LNCAP (cell line): ENCODE measurements at regions not wholly inside any gene's neighbourhood (a gene's known extent, or its start where the extent isn't known, plus 50 kb on each side); places are given as distances from the start of the nearest gene placed in this dataset.

Experiments
- TF ChIP-seq, protein P1 (sequence below): fragments of 450-650 bp; IDR thresholded peaks from 2 replicates; pipeline ENCODE4 v1.5.1; 2017; ENCODE audit warnings: mild to moderate bottlenecking

DNA sequence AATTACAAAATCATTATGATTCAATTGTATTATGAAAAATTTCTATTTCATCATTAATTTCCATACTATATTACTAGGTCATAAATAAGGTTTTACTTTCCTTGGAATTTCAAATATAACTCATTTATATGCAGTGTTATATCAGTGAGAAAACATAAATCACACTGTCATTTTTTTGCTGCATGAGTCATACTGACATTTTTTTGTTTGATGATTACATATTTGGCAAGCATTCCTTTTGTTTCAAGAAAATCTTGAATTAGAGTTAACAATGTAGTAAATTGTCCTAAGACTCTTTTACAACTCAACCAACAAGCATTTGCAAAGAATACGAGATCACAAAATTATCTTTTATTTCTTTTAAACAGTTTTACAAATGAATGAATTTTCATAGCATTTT, 298.4 kb upstream of the SEMA6A start:
- TF ChIP-seq, protein P1, sequence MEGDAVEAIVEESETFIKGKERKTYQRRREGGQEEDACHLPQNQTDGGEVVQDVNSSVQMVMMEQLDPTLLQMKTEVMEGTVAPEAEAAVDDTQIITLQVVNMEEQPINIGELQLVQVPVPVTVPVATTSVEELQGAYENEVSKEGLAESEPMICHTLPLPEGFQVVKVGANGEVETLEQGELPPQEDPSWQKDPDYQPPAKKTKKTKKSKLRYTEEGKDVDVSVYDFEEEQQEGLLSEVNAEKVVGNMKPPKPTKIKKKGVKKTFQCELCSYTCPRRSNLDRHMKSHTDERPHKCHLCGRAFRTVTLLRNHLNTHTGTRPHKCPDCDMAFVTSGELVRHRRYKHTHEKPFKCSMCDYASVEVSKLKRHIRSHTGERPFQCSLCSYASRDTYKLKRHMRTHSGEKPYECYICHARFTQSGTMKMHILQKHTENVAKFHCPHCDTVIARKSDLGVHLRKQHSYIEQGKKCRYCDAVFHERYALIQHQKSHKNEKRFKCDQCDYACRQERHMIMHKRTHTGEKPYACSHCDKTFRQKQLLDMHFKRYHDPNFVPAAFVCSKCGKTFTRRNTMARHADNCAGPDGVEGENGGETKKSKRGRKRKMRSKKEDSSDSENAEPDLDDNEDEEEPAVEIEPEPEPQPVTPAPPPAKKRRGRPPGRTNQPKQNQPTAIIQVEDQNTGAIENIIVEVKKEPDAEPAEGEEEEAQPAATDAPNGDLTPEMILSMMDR = no peak

DNA sequence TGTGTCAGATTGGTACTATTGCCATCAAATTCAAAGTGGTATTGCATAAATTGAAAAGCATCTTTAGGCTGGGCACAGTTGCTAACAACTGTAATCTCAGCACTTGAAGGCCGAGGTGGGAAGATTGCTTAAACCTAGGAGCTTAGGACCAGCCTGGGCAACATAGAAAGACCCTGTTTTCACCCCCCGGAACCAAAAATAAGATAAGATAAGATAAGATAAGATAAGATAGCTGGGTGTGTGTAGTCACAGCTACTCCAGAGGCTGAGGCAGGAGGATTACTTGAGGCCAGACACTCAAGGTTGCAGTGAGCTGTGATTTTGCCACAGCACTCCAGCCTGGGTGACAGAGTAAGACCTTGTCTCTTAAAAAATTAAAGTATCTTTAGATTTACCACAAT, 297.9 kb upstream of the SEMA6A start:
- TF ChIP-seq, protein P1 = no peak

DNA sequence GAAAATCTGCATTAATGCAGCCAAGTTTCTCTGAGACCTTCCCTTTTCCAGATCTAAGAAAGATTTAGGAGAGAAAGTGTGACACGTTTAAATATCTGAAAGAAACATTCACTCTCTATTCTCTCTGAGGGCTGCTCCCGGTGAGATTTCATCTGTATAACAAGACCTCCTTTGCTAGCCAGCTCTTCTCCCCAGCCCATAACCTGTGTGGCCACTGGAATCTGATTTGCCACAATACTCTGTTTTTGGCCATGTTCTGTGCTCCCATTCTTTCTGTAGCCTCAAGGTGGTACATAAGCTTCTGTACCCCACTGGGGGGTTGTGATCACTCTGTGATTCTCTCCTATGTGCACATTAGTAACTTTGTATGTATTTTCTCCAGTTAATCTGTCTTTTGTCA, 291.0 kb upstream of the SEMA6A start:
- TF ChIP-seq, protein P1 = no peak

DNA sequence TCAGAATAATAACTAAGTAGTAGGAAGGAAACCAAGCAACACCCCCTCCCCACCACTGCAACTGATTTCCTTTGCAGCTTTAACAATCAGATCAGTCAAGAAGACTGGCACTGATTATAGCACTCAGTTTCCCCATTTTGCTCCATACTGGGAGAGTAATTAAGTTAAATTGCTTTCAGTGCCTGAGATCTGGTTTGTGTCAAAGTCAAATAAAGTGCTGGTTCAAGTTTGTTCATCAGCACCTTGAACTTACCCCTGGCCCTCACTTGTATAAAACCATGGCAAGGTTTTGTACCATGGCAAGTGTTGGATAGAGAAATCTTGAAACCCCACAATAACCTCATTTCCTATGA, 290.2 kb upstream of the SEMA6A start:
- TF ChIP-seq, protein P1 = no peak

DNA sequence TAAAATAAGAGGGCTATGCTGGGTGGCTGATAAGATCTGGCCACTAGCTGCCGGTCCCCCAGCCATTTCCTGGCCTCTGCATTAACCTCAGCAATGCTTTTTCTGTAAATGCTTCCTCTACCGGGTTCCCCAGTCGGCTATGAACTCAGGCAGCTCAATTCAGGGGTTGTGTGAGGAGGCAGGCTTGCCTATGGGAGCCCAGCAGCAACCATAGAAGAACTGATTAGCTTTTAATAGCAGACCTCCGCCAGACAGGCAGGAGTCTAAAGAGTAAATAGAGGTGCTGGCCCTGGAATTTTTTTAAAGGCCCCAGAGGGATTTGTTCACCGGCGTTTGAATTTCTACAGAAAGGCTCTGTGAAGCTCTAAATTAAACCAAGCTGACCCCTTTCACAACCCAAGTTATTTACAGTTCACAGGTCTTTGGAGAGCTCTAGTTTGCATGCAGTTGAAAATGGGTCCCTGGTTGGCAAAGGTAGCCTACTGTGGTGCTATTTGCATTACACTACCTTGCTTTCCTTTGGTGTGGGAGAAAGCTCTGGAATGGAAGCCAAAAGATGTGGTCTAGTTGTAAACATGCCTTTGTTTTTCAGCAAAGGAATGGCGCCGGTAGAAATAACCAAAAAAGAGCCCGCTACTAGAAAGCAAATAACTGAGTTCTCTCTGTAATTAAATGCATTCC, 289.7 kb upstream of the SEMA6A start:
- TF ChIP-seq, protein P1 = no peak

DNA sequence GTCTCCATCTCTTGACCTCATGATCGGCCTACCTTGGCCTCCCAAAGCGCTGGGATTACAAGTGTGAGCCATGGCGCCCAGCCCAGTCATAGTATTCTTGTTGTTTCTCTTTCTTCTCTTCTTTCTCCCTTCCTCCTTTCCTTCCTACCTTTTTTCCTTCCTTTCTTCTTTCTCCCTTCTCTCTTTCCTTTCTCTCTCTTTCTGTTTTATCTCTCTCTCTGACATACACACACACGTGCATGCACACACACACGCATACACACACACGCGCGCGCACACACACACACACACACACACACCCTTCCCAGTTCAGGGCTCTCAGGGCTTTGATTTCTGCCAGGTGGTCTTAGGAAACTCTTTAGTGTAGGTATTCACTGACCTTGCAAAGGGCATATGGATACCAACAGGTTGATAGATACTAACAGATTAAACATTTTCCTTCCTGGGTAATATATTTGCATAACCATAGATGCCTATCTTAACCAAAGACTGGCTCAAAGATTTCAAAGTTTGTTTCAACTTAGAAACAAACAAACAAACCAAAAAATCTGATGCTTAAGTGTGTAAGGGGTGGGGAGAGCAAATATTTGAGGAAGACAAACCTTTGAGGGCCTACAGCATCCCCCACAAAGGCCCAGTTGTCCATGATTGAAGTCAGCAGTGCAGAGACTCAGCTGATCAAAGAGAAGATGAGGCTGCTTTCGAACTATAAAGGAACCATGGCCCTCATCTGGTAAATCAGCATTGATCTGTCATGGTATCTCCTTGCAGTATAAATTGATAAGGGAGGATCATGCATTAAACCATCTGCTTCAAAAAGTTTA, 288.2 kb upstream of the SEMA6A start:
- TF ChIP-seq, protein P1 = no peak

DNA sequence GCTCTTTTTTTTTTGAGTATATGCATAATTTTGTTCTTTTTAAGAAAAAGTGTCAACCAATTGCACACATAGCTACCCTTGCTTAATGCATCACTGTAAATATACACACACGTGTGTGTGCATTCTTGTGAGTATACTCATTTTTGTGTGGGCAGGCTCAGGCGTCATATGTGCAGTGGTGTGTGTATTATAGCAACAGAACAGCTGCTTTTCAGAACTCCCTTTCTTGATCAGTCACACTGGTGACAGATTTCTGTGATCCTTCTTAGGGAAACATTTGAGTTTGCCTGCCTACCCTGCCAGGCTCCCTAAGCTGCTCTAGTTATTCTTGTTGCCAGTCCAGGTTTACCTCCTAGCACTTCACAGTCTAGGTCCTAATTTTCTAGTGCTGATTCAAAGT, 287.0 kb upstream of the SEMA6A start:
- TF ChIP-seq, protein P1 = no peak
